ENCODE measurements at regions not wholly inside any gene's neighbourhood (a gene's known extent, or its start where the extent isn't known, plus 50 kb on each side); places are given as distances from the start of the nearest gene placed in this dataset.

DNA sequence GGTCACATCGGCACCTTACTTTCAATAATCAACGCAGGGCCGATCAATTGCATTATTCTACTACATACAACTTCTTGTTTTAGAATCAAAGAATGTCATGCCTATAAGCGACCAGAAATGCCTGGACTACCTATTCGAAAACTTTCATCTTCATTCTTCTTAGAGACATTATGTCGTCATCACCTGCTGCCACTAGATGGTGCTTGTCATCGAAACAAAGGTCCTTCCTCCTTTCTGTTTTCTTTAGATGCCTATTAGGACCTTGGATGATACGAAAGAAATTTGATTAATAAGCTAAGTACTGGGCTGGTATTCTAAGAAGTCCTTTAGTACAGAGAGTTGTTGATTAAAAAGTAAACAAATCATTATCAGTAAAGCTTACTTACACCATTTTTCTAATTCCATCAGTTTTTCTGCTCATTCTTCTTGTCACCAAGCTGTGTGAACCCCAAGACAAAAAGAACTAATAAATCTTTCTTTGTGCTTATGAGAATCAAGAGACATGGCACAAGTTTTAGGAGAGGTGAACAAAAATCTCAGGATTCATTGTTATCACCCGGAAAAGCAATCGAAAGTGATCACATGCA, 154.5 kb upstream of the SLC4A4 start:
- TF ChIP-seq CTCF (conservative IDR thresholded peaks at IDR 0.05 in 1 of 2, IDR thresholded peaks at IDR 0.05 in 1 of 2; ENCODE audit: low read depth in 1 of 2, low read length in 2 of 2) (peak; percentile 68 to 72), EZH2 (IDR thresholded peaks at IDR 0.05; ENCODE audit: low read length, missing control alignments) (no peak)
